ENCODE measurements at regions not wholly inside any gene's neighbourhood (a gene's known extent, or its start where the extent isn't known, plus 50 kb on each side); places are given as distances from the start of the nearest gene placed in this dataset.

- no peak for TF ChIP-seq CTCF (IDR thresholded peaks at IDR 0.05)
- no peak for TF ChIP-seq POLR2A (IDR thresholded peaks at IDR 0.05)
Observed at GRCh38 chr1:87781554-87781953, 452.9 kb downstream of the LMO4 start.
